ENCODE measurements at regions not wholly inside any gene's neighbourhood (a gene's known extent, or its start where the extent isn't known, plus 50 kb on each side); places are given as distances from the start of the nearest gene placed in this dataset.

GRCh38 chr5:165321912-165322311 is 1816.5 kb downstream of the MAT2B start:
- FAIRE-seq (no peak), DNase-seq (ENCODE audit: low read depth, low spot score) (peak; percentile 57)
- Histone ChIP-seq H3K9me1 (replicated peaks; ENCODE audit: control insufficient read depth, extremely low read depth, insufficient read depth, low read length) (no peaks in the 10 kb centered on the region), H3K4me3 (replicated peaks in 1 of 3; ENCODE audit: insufficient read depth in 1 of 3, low read depth in 1 of 3, low read length in 3 of 3) (no peak overlapping the region), H3K27me3 (ENCODE audit: control insufficient read depth in 2 of 2, insufficient read depth in 2 of 2, low read length in 2 of 2) (no peaks in the 10 kb centered on the region), H3K36me3 (ENCODE audit: control insufficient read depth in 2 of 2, extremely low read depth in 1 of 2, insufficient read depth in 2 of 2, low read length in 2 of 2) (no peaks in the 10 kb centered on the region), H3K4me2 (ENCODE audit: insufficient read depth, low read length) (no peak overlapping the region), H3K9ac (replicated peaks; ENCODE audit: extremely low read depth, insufficient read depth, low read length) (no peak overlapping the region), H3K9me3 (replicated peaks; ENCODE audit: control insufficient read depth, insufficient read depth, low read length) (no peaks in the 10 kb centered on the region), H4K20me1 (replicated peaks; ENCODE audit: control insufficient read depth, extremely low read depth, insufficient read depth, low read length) (no peaks in the 10 kb centered on the region), H3K79me2 (ENCODE audit: control insufficient read depth, insufficient read depth, low read length) (no peaks in the 10 kb centered on the region), H2AFZ (ENCODE audit: low read depth, low read length) (no peak overlapping the region), H3K4me1 (ENCODE audit: control insufficient read depth, extremely low read depth, insufficient read depth, low read length) (peaks cover 6% of the 10 kb centered on the region), H3K27ac (ENCODE audit: insufficient read depth, low read depth, low read length) (peak overlapping the region; percentile 3)
- intact Hi-C loops (cut with micrococcal nuclease), result no loop called here
- dilution Hi-C loops (cut with MboI; ENCODE audit: extremely low pct_ligation_motif_present, low sequenced_read_pairs), result no loop called here
- ChIA-PET CTCF (interaction anchor here (0.6 kb wide), 1 partner anchor 103 kb away, joined by 4 read pairs; no protein-coding TSS in a partner anchor), POLR2A (no interaction called here)
- no peak for TF ChIP-seq POLR2A (IDR thresholded peaks at IDR 0.05; ENCODE audit: low read depth, low read length)
- peak; percentile 40 for TF ChIP-seq FOS (IDR thresholded peaks at IDR 0.05; ENCODE audit: borderline replicate concordance, insufficient read depth, low read length)
- TF ChIP-seq JUN (IDR thresholded peaks at IDR 0.05; ENCODE audit: borderline replicate concordance, insufficient read depth, insufficient read length, low read depth), result peak; percentile 57
- TF ChIP-seq GATA2 (IDR thresholded peaks at IDR 0.05; ENCODE audit: insufficient read depth, insufficient read length, low read depth, low read length), result peak; percentile 43
- TF ChIP-seq, protein P1, sequence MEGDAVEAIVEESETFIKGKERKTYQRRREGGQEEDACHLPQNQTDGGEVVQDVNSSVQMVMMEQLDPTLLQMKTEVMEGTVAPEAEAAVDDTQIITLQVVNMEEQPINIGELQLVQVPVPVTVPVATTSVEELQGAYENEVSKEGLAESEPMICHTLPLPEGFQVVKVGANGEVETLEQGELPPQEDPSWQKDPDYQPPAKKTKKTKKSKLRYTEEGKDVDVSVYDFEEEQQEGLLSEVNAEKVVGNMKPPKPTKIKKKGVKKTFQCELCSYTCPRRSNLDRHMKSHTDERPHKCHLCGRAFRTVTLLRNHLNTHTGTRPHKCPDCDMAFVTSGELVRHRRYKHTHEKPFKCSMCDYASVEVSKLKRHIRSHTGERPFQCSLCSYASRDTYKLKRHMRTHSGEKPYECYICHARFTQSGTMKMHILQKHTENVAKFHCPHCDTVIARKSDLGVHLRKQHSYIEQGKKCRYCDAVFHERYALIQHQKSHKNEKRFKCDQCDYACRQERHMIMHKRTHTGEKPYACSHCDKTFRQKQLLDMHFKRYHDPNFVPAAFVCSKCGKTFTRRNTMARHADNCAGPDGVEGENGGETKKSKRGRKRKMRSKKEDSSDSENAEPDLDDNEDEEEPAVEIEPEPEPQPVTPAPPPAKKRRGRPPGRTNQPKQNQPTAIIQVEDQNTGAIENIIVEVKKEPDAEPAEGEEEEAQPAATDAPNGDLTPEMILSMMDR (IDR thresholded peaks at IDR 0.05; ENCODE audit: extremely low read depth in 1 of 2, insufficient read depth in 1 of 2, low read depth in 1 of 2, low read length in 2 of 2), result no peak
- no peak for TF ChIP-seq MYC (IDR thresholded peaks at IDR 0.05; ENCODE audit: low read depth, low read length)
- TF ChIP-seq EZH2 (IDR thresholded peaks at IDR 0.05; ENCODE audit: borderline replicate concordance, low read depth, low read length, severe bottlenecking), result no peak
- TF ChIP-seq, protein P2, sequence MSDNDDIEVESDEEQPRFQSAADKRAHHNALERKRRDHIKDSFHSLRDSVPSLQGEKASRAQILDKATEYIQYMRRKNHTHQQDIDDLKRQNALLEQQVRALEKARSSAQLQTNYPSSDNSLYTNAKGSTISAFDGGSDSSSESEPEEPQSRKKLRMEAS (IDR thresholded peaks at IDR 0.05; ENCODE audit: insufficient read depth, insufficient read length), result no peak
- TF ChIP-seq POLR2AphosphoS5 (IDR thresholded peaks at IDR 0.05; ENCODE audit: insufficient read depth, low read depth, low read length), result no peak
- no TSS peak for BruUV-seq (replicated peaks)

Measured in endothelial cell of umbilical vein (primary cell).